Stimulated activated CD8-positive, alpha-beta memory T cell treated with anti-CD3 and anti-CD28 coated beads, Interleukin-4, amount 100 ng/mL, for 4 hours (primary cell): ENCODE measurements at regions not wholly inside any gene's neighbourhood (a gene's known extent, or its start where the extent isn't known, plus 50 kb on each side); places are given as distances from the start of the nearest gene placed in this dataset.
"Not testable (repeated sequence)": the region's sequence is repeated elsewhere in the genome, so short reads cannot be mapped to it uniquely, and the experiment has no call there.

Experiments used
- DNase-seq, 2 donors: peaks; one replicate each; pipeline ENCODE4 v3.0.0-alpha.2; 2020; ENCODE audit warnings: low read depth in 2 of 2, low spot score in 1 of 2

- no peak for DNase-seq
Measured at GRCh38 chr6:26173836-26174145, 86.6 kb downstream of the HFE start.

- no peak for DNase-seq
Measured at GRCh38 chr6:26175033-26175427, 87.8 kb downstream of the HFE start.

GRCh38 chr6:26175428-26176181 lies 88.4 kb downstream of the HFE start:
- DNase-seq = no peak

GRCh38 chr6:26179675-26180074 lies 92.4 kb downstream of the HFE start:
- DNase-seq = no peak

GRCh38 chr6:26180346-26180745 lies 93.1 kb downstream of the HFE start:
- no peak for DNase-seq

GRCh38 chr6:26183237-26183580 lies 96.0 kb downstream of the HFE start:
- no peak for DNase-seq

- DNase-seq = no peak
Measured at GRCh38 chr6:26183581-26184366, 96.5 kb downstream of the HFE start.

- DNase-seq = no peak
Measured at GRCh38 chr6:26184367-26184891, 97.2 kb downstream of the HFE start.

- DNase-seq = no peak
Measured at GRCh38 chr6:26185004-26185403, 97.8 kb downstream of the HFE start.

- DNase-seq = no peak
Measured at GRCh38 chr6:26185802-26186201, 98.6 kb downstream of the HFE start.

GRCh38 chr6:26186652-26187051 lies 99.4 kb downstream of the HFE start:
- DNase-seq = no peak

GRCh38 chr6:26187292-26187691 lies 100.1 kb downstream of the HFE start:
- no peak for DNase-seq

GRCh38 chr6:26187981-26188635 lies 100.9 kb downstream of the HFE start:
- no peak for DNase-seq

GRCh38 chr6:26191512-26191911 lies 104.3 kb downstream of the HFE start:
- not testable (repeated sequence) for DNase-seq

- DNase-seq = no peak
Measured at GRCh38 chr6:26193467-26194328, 106.5 kb downstream of the HFE start.

- DNase-seq = no peak
Measured at GRCh38 chr6:26194329-26194701, 107.1 kb downstream of the HFE start.

GRCh38 chr6:26194816-26195375 lies 107.7 kb downstream of the HFE start:
- no peak for DNase-seq

GRCh38 chr6:26195376-26195923 lies 108.2 kb downstream of the HFE start:
- DNase-seq = peak in 1 of 2 donors; percentile 71

GRCh38 chr6:26195924-26196845 lies 109.0 kb downstream of the HFE start:
- DNase-seq = no peak
